CD4-positive, alpha-beta T cell treated with Interleukin-17A for 4 hours (primary cell): ENCODE measurements at regions not wholly inside any gene's neighbourhood (a gene's known extent, or its start where the extent isn't known, plus 50 kb on each side); places are given as distances from the start of the nearest gene placed in this dataset.

Source experiments
- DNase-seq: peaks from one replicate; pipeline ENCODE4 v3.0.0-alpha.2; 2020; ENCODE audit warnings: mixed read lengths

DNA sequence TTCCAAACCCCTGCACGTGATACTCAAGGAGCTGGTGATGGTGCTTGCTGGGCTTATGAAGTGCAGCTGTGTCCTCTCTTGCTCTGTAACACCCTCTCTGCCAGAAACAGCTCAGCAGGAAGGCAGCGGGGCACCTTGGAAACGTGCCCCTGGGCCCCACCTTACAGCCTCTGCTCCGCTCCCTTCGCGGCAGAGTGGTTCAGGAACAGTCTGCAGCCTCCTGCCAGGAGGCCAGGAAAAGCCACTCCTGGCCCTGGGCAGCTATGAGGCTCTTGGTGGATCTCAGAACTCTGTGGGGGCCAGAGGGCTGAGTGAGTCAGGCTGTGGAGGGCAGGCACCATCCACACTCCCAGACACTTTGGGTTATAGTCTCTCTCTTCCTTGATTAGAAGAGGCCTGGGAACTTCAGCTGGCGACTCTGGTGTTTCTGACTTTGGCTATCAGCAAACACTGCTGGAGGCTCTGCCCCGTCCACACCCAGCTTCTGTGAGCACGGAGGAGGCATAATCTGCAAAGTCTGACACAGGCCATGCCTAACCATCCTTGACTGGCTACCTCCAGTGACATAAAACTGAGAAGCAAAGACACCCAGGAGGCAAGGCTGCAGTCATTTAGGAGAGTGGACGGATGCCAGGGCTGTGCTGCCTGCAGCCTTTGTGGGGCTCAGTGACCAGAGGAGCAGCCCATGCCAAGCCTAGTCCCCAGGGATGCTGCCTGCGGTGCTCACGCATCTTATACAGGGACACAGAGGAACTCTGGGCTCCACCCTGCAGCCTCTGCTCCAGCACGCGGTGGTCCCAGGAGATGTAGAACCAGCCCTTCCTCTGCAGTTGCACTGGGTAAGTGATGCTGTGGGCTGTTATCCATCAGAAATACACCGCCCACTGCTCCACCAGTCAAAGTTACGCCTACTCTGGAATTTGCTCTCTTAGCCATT is 65.3 kb downstream of the METRNL start:
- DNase-seq, result no peak

DNA sequence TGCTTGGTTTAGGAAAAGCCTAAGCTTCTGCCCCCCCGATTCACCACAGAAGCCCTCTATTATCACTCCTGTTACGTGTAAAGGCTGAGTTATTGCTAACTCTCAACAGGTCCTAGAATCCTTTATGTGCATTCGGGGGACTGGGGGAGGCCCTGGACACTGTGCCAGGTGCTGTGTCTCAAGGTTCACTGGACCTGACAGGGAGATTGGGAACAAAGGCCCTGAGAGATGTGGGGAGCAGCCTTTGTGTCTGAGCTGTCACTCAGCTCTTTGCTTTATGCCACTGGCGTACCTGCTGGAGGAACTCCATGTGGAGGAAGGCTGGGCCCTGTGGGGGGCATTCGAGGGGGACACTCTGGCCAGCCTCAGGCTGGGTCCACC is 65.9 kb downstream of the METRNL start:
- DNase-seq, result no peak

DNA sequence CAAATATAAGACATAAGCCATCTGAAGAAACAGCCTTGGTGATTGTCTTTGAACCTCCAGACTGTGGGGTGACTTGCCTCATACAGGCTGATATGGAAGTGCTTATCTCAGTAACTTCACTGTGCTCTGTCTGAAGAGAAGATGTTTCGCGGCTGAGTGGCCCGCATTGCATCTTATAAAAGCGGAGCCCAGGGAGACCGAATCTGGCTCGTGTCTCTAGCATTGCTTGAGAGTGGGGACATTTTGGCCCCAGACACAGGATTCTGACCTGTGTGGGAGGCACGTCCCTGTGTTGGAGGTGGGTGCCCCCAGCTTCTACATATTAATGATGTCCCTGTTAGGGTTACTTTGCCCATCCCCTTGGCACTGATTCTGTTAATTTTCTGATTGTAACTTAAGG is 66.4 kb downstream of the METRNL start:
- no peak for DNase-seq

DNA sequence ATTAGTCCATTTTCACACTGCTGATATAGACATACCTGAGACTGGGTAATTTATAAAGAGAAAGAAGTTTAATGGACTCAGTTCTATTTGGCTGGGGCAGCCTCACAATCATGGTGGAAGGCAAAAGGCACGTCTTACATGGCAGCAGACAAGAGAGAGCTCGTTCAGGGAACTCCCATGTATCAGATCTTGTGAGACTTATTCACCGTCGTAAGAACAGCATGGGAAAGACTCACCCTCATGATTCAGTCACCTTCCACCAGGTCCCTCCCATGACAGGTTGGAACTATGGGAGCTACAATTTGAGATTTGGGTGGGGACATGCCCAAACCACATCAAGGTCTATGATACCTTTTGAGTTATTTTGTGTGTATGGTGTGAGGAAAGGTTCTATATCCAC is 66.9 kb downstream of the METRNL start:
- DNase-seq, result no peak

DNA sequence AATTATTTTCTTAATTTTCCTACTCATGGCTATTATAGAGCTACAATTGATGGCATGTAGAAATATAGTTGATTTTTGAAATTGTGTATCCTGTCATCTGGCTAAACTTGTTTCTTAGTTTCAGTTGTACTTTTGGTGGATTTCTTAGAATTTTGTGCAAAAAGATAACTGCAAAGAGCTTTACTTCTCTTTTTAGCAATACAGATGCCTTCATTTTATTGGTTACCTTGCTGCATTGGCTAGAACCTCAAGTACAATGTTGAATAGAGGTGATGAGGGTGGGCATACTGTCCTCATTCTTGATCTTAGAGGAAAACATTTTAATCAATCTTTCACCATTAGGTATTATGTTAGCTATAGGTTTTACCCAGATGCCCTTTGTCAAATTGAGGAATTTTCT is 67.9 kb downstream of the METRNL start:
- DNase-seq, result no peak

DNA sequence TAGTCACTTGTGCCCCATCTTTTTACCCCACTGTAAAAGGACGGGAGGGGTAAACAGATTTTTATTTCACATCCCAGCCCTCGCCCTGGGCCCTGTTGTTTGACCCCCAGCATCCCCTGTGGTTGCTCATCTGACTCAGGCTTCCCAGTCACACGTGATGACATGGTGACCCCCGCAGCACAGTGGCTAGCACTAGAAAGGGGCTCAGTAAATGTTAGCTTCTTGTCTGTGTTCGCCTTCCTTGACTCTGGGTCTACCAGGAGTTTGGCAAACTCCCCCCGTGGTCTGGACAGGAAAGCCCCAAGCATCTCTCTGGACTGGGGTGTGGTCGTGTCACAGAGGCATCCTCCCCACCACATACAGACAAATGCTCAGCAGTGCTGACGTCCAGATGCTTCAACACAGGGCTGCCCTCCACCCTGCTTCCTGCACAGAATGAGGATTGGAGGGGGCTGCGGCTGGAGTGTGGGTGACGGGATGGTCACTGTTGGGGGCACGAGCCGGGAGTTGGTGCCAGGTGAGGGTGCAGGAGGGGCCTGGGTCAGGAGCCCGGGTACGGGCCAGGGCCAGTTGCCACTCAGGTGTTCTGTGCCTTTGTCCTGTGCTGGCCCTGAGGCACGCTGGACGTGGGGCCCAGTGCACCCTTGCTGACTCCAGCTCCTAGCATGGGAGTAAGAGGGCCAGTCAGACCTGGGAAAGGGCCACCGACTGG is 69.1 kb downstream of the METRNL start:
- no peak for DNase-seq

DNA sequence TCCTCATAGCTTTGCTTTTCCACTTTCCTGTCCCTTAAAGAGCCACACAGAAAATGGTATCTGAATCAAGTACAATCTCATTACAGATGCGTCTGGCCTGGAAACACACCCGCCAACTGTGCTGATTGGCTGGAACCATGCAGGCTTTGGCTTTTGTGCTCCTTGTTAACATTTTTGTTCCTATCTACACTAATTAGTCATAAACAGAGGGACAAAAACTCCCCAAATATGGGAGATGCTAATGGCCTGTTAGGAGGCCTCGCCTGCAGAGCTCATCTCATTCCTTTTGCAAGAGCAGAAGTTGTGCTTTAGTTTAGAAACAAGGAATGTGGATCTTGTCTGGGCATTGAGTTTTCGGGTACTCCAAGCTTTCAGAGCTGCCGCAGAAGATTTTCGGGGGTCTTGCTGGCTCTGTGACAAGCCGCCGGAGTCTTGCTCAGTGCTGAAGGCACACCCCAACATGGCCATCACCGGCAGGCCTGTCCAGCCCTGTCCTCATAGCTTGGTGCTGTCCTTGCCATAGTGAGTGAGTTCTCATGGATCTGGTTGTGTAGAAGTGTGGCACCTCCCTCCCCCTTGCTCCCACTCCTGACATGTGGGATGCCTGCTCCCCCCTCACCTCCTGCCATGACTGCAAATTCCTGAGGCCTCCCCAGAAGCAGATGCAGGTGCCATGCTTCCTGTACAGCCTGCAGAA is 69.8 kb downstream of the METRNL start:
- DNase-seq, result no peak

DNA sequence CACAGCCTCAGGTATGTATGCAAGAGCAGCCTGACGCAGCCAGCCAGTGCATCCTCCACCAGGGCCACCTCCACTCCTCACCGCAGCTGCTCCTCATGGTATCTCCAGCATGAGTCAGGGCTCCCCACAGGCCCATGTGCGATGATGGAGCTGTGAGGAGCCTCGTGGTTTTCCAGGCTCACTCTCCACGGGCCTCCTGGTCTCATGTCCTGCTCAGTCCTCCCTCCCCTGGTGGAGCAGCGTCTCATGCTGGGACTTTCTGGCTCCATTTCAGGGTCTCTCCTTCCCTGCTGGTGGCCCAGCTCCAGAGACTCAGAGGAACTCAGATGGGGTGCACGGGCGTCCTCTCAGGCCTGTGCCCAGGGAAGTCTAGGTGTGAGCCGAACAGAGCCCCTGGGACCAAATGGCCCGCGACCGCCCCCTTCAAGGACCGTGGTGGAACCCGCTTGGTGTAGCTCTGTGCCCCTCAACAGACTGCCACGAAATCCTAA is 70.4 kb downstream of the METRNL start:
- no peak for DNase-seq

DNA sequence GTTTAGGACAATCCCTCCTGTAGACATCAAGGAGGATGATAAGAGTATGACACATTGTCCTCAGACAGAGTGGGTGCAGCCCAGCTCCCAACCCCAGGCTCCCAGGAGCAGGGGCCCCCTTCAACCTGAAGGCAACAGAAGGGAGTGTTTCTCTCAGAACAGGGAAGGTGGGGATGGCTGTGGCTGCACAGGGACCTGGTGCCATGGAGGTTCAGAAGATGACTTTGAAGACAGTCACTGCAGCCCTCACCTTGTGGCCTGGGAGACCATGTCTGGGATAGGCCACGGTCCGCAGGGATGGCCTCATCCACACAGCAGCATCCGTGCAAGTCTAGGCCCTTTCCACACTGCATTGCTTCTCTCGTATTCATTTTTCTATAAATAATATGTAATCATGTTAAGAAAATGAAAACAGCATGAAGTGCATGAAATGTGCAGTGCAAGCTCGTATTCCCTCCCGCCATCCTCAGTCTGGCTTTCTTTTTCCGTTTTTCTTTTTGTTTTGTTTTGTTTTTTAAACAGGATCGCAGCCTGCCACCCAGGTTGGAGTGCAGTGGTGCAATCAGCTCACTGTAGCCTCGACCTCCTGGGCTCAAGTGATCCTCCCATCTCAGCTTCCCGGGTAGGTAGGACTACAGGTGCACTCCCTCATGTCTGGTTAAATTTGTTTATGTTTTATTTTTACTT is 71.1 kb downstream of the METRNL start:
- no peak for DNase-seq

DNA sequence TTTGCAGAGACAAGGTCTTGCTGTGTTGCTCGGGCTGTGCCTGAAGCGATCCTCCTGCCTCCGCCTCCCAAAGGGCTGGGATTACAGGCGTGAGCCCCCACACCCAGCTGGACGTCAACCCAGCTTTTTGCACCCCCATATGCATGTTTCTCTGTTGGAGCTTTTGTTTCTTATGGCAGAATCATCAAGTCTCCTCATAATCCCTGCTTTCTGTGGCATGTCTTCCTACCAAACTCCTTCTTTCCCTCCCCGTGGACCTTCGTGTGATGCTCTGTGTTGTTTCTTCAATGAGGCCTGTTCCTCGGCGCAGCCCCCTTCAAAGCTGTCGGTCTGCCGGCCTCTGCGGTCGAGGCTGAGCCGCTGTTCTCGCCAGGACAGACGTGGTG is 71.6 kb downstream of the METRNL start:
- DNase-seq, result no peak

DNA sequence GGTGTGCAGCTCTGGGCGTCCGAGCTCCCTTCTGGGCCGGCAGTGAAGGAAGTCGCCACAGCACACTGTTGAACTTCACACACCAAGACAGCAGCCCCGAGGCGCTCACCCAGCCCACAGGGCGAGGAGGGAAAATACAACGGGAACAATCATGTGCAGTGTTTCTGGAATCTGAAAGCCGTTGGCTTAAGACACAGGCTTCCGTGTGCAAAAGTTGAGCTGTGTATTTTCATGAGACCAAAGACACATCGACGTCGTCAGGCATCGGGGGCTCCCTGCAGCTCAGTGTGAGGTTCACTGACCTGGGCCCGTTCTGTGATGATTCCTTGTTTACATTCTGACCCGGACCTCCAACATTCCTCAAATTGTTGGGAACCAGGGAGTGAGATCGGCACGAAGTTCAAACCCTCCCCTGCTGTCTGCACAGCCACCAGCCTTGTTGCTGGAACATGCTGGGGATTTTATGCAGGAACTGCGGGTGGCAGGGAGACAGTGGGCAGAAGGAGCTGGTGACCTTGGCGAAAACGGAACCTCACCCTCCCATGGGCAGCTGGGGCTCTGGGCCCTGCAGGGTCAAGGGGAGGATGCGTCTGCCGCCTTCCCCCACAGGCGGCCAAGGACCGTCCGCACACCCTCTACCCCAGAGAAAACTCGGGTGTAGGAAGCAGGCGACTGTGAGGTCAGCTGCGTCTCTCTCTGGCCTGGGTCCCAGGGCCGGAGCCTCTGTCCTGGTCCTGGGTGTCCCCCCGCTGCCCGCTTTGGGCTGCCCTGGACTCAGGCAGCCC is 72.2 kb downstream of the METRNL start:
- no peak for DNase-seq

DNA sequence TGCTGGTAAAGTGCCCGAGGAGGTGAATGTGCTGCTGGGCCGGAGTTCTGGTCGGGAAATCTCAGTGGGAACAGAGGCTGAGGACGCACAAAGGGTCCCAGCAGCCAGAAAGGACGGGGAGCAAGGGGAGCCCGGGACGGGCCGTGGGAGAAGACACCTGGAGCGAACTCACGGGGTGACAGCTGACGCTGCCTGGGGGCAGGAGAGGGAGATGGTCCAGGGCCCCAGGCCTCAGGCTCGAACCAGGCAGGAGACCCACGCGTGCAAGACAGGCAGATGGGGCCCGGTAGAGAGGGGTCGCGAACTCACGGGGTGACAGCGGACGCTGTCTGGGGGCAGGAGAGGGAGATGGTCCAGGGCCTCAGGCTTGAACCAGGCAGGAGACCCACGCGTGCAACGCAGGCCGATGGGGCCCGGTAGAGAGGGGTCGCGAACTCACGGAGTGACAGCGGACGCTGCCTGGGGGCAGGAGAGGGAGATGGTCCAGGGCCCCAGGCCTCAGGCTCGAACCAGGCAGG is 72.9 kb downstream of the METRNL start:
- no peak for DNase-seq

DNA sequence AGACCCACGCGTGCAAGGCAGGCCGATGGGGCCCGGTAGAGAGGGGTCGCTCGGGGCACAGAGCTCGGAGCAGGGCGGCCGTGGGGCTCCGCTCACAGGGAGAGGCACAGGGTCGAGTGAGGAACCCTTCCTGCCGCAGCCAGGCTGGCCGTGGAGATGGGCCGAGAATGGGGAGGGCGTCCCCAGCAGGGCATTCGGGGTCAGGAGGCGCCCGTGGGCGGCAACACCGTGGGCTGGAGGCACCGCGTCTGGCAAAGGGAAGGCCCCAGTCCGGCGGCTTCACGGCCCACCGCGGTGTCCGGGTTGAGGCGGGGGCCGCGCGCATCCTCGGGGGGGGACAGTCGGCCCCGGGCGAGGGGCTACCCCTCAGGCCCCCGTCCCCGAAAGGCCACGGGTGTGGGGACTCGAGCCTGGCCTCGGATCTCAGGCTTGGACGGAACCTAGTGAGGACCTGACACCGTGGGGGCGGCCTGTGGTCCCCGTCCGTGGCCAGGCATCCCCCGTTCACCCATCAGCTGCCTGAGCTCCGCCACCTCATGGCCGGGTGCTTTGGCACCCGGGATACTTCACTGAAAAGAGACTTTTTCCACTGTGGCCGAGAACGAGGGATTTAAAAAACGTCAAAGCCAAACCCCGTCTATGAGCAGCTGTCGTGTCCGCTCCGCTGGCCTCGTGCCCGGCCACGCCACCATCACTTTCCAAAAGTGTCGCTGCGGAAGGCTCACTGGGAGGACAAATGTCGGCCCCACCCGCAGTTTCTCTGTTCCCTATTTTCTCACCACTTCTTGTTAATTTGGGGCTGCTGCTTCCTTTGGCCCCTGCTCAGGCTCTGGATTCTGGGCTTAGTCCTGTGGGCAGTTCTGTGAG is 73.6 kb downstream of the METRNL start:
- DNase-seq, result no peak

DNA sequence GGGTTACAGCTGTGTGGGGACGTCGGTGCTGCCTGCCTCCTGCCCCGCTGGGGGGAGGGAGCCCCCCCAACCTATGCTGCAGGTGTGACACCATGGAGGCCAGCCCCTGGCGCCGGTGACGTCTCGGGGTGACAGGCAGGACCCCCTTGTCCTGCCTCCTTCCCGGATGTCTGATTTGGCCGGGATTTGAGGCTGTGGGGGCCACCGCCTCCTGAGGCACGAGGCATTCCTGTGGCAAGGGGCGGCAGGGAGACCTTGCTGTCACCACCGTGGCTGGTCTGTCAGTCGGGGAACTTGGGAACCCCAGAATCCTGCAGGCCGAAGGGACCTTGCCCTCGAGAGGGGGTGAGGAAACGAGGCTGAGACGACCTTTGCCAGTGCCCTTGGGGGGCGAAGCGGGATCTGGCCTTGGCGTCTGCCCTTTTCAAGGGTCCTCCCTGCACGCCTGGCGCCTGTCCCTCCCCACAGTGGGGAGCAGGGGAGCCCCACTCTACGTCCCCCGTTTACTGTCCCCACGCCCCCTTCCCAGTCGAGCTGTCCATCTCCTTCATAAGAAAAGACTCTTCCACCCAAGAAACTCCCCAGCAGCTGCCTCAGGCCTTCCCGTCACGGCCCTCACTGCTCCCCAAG is 74.4 kb downstream of the METRNL start:
- no peak for DNase-seq

DNA sequence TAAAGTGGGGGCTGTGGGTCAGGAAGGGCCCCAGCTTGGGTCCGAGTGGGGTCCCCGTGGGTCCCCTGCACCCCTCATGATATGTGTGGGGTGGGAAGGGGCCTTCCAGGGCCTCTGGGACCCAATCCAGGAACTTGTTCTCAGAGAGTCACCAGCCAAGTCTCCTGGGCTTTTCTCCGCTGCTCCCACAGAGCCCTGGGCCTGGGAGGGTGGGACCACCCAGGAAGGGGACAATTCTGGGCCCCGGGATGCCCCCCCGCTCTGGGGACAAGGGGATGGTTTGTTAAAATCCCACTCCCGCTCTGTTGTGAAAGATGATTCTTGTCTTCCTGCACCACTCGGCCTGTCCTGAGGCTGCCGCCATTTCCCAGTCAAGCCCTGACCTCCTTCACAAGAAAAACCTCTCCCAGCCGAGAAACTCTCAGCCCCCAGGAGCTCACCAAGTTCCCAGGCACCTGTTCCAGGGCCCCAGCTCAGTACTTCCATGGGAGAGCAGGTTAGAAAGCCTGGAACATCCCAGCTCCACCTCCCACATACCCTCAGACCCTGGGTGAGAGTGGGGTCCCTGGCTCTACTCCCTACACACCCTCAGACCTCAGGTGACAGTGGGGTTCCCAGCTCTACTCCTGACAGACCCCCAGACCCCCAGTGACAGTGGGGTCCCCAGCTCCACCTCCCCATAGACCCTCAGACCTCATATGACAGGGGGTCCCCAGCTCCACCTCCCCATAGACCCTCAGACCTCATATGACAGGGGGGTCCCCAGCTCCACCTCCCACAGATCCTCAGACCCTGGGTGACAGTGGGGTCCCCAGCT is 75.1 kb downstream of the METRNL start:
- no peak for DNase-seq

DNA sequence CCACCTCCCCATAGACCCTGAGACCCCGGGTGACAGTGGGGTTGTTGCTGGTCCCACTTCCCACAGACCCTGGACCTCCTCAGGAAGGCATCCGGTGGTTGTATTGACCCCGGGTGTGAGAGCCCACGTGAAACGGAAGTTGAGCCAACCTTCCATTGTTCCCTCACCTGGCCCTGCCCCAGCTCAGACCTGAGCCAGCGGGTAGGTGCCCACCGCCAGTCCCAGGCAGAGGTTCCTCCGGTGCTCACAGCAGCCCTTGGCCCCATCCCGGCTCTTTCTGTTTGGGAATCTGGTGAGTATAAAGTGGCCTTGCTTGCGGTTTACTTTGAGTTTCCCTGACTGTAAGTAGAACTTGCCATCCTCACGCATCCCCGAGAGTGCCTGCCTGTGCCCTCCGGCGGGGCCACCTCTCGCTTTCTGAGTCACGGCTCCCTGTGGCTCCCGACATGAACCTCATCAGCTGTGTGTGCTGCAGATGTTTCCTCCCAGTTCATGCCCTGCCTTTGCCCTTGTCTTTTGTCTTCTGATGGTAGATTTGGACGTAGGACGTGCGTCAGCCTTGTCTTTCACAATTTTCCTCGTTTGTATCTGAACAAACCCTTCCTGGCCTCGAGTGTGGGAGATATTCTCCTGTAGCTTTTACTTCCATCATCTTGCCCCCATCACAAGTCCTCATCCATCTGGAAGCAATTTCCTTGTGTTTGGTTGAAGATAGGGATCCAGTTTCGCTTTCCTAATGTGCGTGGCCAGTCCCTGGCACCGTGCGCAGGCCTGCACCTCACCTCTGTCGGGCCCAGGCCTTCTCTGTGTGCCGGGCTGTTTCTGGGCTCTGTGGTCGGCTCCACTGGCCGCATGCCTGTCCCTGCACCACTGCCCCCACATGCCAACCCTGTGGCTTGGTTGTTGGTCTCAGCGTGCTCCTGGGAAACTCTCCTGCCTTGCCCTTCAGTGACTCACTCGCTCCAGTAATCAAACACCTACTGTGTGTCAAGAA is 76.0 kb downstream of the METRNL start:
- no peak for DNase-seq

DNA sequence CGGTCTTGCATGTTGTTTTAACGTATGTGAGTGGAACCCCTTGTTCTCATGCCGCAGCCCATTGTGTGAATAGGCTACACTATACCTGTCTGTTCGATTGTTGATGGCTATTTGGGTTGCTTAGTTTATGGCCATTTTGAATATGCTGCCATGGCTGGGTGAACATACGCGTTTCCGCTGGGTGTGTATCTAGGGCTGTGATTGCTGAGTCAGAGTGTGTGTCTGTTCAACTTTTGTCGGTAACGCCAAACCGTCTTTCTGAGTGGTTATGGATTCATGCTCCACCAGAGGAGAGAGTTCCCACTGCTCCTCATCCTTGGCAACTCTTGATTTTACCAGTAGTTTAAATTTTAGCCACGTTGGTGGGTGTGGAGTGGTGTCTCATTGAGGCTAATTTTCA is 77.0 kb downstream of the METRNL start:
- no peak for DNase-seq
